ENCODE measurements at regions not wholly inside any gene's neighbourhood (a gene's known extent, or its start where the extent isn't known, plus 50 kb on each side); places are given as distances from the start of the nearest gene placed in this dataset.

GRCh38 chr2:192634557-192634956 is 439.8 kb upstream of the TMEFF2 start:
- H3K9me3 ChIP-seq (ENCODE audit: insufficient read depth in 2 of 2, low read depth in 1 of 2, low read length in 1 of 2): no peaks in the 10 kb centered on the region
- TF ChIP-seq, protein P1, sequence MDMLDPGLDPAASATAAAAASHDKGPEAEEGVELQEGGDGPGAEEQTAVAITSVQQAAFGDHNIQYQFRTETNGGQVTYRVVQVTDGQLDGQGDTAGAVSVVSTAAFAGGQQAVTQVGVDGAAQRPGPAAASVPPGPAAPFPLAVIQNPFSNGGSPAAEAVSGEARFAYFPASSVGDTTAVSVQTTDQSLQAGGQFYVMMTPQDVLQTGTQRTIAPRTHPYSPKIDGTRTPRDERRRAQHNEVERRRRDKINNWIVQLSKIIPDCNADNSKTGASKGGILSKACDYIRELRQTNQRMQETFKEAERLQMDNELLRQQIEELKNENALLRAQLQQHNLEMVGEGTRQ (IDR thresholded peaks at IDR 0.05; ENCODE audit: low read length): no peak
- TF ChIP-seq SP1 (IDR thresholded peaks at IDR 0.05; ENCODE audit: low read depth, low read length) (no peak), SIN3A (conservative IDR thresholded peaks at IDR 0.05 in 1 of 2, IDR thresholded peaks at IDR 0.05 in 1 of 2; ENCODE audit: low read depth in 1 of 2, low read length in 2 of 2) (no peak), CHD2 (IDR thresholded peaks at IDR 0.05; ENCODE audit: low read length) (no peak), ATF3 (IDR thresholded peaks at IDR 0.05; ENCODE audit: insufficient read depth, low read depth, low read length) (no peak), SIX5 (IDR thresholded peaks at IDR 0.05; ENCODE audit: low read depth, low read length) (no peak), HDAC2 (IDR thresholded peaks at IDR 0.05; ENCODE audit: borderline replicate concordance in 1 of 2, low read depth in 2 of 2, low read length in 2 of 2) (no peak), POLR2A (IDR thresholded peaks at IDR 0.05; ENCODE audit: control extremely low read depth in 1 of 2, low read depth in 2 of 2, low read length in 2 of 2) (no peak), POLR2AphosphoS5 (IDR thresholded peaks at IDR 0.05; ENCODE audit: low read depth, low read length) (no peak), SP2 (IDR thresholded peaks at IDR 0.05; ENCODE audit: low read length) (no peak), SUZ12 (IDR thresholded peaks at IDR 0.05; ENCODE audit: low read length) (no peak)
- TF ChIP-seq, protein P2, sequence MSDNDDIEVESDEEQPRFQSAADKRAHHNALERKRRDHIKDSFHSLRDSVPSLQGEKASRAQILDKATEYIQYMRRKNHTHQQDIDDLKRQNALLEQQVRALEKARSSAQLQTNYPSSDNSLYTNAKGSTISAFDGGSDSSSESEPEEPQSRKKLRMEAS (IDR thresholded peaks at IDR 0.05): no peak

More at GRCh38 chr2:192634557-192634956, 439.8 kb upstream of the TMEFF2 start:
- H3K79me2 ChIP-seq (ENCODE audit: control insufficient read depth in 1 of 2, insufficient read depth in 2 of 2, low read length in 2 of 2): no peaks in the 10 kb centered on the region
- H3K4ac ChIP-seq (replicated peaks; ENCODE audit: insufficient read length, low read depth, low read length): no peak overlapping the region
- WGBS, 2 experiments (ENCODE audit: extremely low coverage in 1 of 2, insufficient coverage in 1 of 2, insufficient read length in 1 of 2, insufficient replicate concordance in 2 of 2, low coverage in 1 of 2, low lambda C conversion rate in 2 of 2, missing lambda C conversion rate in 1 of 2): 97% methylated on average over 3 of the region's 3 CpGs; no CpG with 5 or more reads in 1 of the 2 experiments
- no peak overlapping the region for H3K18ac ChIP-seq (ENCODE audit: extremely low read depth, low read length)
- H3K4me2 ChIP-seq (ENCODE audit: insufficient read depth in 1 of 2, low read depth in 2 of 2, low read length in 2 of 2): no peak overlapping the region
- H3K9ac ChIP-seq (replicated peaks in 1 of 4; ENCODE audit: extremely low read depth in 1 of 4, low read depth in 3 of 4, low read length in 3 of 4): no peak overlapping the region
- no peaks in the 10 kb centered on the region for H4K20me1 ChIP-seq (replicated peaks in 1 of 2; ENCODE audit: control insufficient read depth in 1 of 2, insufficient read depth in 2 of 2, low read length in 2 of 2)
- H4K5ac ChIP-seq (ENCODE audit: insufficient read length, low read depth, low read length): no peak overlapping the region
- no peaks in the 10 kb centered on the region for H3K36me3 ChIP-seq (ENCODE audit: control insufficient read depth in 2 of 4, insufficient read depth in 4 of 4, low read length in 3 of 4)
- H3K27me3 ChIP-seq (replicated peaks in 1 of 4; ENCODE audit: control insufficient read depth in 3 of 4, extremely low read depth in 1 of 4, insufficient read depth in 3 of 4, low read length in 3 of 4): no peaks in the 10 kb centered on the region
- no peak overlapping the region for H2AFZ ChIP-seq (ENCODE audit: low read length)
- no peak overlapping the region for H3K27ac ChIP-seq (ENCODE audit: low read depth, low read length)
- no peak overlapping the region for H2BK5ac ChIP-seq (ENCODE audit: low read depth, low read length)
- no peak overlapping the region for H2BK120ac ChIP-seq (replicated peaks; ENCODE audit: low read depth, low read length)
- no peak overlapping the region for H2BK20ac ChIP-seq (ENCODE audit: low read length)
- FAIRE-seq (no peak), DNase-seq (ENCODE audit: low read depth in 1 of 2, low spot score in 2 of 2) (no peak)
- no peak overlapping the region for H3K56ac ChIP-seq (replicated peaks; ENCODE audit: insufficient read length, low read depth, low read length)
- no peak overlapping the region for H2AK5ac ChIP-seq (ENCODE audit: low read depth, low read length)
- no peak overlapping the region for H4K91ac ChIP-seq (replicated peaks; ENCODE audit: insufficient read length, low read length)
- no peak overlapping the region for H2BK15ac ChIP-seq (ENCODE audit: low read length)
- H3K23ac ChIP-seq (ENCODE audit: insufficient read length): no peak overlapping the region
- no peaks in the 10 kb centered on the region for H3K4me1 ChIP-seq (replicated peaks in 1 of 4; ENCODE audit: control insufficient read depth in 3 of 4, insufficient read depth in 4 of 4, low read length in 3 of 4)
- ChIA-PET CTCF (ENCODE audit: partially characterized antibody) (interaction anchor here (0.5 kb wide), 1 partner anchor 283 kb away, joined by 3 read pairs; no protein-coding TSS in a partner anchor), POLR2A (ENCODE audit: partially characterized antibody) (no interaction called here)
- H3K79me1 ChIP-seq (ENCODE audit: low read depth, low read length): no peaks in the 10 kb centered on the region
- no peaks in the 10 kb centered on the region for H3K23me2 ChIP-seq (ENCODE audit: low read depth, low read length)
- no peak overlapping the region for H4K8ac ChIP-seq (ENCODE audit: extremely low read depth, insufficient read depth, low read length)
- no peak overlapping the region for H3K14ac ChIP-seq (ENCODE audit: insufficient read length)
- H3K4me3 ChIP-seq (ENCODE audit: extremely low read depth in 1 of 4, insufficient read depth in 2 of 4, low read depth in 3 of 4, low read length in 4 of 4): no peak overlapping the region
- no peak overlapping the region for H2BK12ac ChIP-seq (ENCODE audit: low read depth, low read length)
